ENCODE measurements at regions not wholly inside any gene's neighbourhood (a gene's known extent, or its start where the extent isn't known, plus 50 kb on each side); places are given as distances from the start of the nearest gene placed in this dataset.

GRCh38 chr9:106110483-106110882 is 416.1 kb downstream of the TMEM38B start:
- DNase-seq, result no peak
- no peaks in the 10 kb centered on the region for H3K9me3 Mint-ChIP-seq (ENCODE audit: low read depth, unreplicated experiment)
- H3K36me3 Mint-ChIP-seq (ENCODE audit: insufficient read depth, unreplicated experiment), result no peaks in the 10 kb centered on the region
- CTCF ChIA-PET, result no interaction called here
- H3K27ac Mint-ChIP-seq (ENCODE audit: unreplicated experiment), result peak overlapping the region; percentile 82
- BruUV-seq (replicated peaks), result no TSS peak
- H3K4me3 Mint-ChIP-seq (ENCODE audit: low read depth, unreplicated experiment), result no peak overlapping the region
- no peak for TF ChIP-seq CTCF (IDR thresholded peaks at IDR 0.05; ENCODE audit: unreplicated experiment)
- H3K4me1 Mint-ChIP-seq (ENCODE audit: low read depth, unreplicated experiment), result peaks cover 30% of the 10 kb centered on the region
- no peaks in the 10 kb centered on the region for H3K27me3 Mint-ChIP-seq (ENCODE audit: unreplicated experiment)
- intact Hi-C loops (cut with micrococcal nuclease; ENCODE audit: unreplicated experiment), result no loop called here

- BruUV-seq (replicated peaks), result no TSS peak
- CTCF ChIA-PET, result no interaction called here
- H3K9me3 Mint-ChIP-seq (ENCODE audit: low read depth, unreplicated experiment), result no peaks in the 10 kb centered on the region
- no peak for DNase-seq
- no peaks in the 10 kb centered on the region for H3K36me3 Mint-ChIP-seq (ENCODE audit: insufficient read depth, unreplicated experiment)
- no peaks in the 10 kb centered on the region for H3K27me3 Mint-ChIP-seq (ENCODE audit: unreplicated experiment)
- H3K4me3 Mint-ChIP-seq (ENCODE audit: low read depth, unreplicated experiment), result no peak overlapping the region
- H3K4me1 Mint-ChIP-seq (ENCODE audit: low read depth, unreplicated experiment), result peaks cover 30% of the 10 kb centered on the region
- no peak for TF ChIP-seq CTCF (IDR thresholded peaks at IDR 0.05; ENCODE audit: unreplicated experiment)
- H3K27ac Mint-ChIP-seq (ENCODE audit: unreplicated experiment), result peak overlapping the region; percentile 18
- intact Hi-C loops (cut with micrococcal nuclease; ENCODE audit: unreplicated experiment), result no loop called here
Measured at GRCh38 chr9:106111039-106111730, 416.8 kb downstream of the TMEM38B start.

GRCh38 chr9:106112935-106113334 is 418.6 kb downstream of the TMEM38B start:
- BruUV-seq (replicated peaks), result no TSS peak
- CTCF ChIA-PET, result no interaction called here

GRCh38 chr9:106119176-106119575 is 424.8 kb downstream of the TMEM38B start:
- no peaks in the 10 kb centered on the region for H3K27me3 Mint-ChIP-seq (ENCODE audit: unreplicated experiment)
- no TSS peak for BruUV-seq (replicated peaks)

More at GRCh38 chr9:106112935-106113334, 418.6 kb downstream of the TMEM38B start:
- DNase-seq, result no peak
- no peak overlapping the region for H3K4me3 Mint-ChIP-seq (ENCODE audit: low read depth, unreplicated experiment)
- TF ChIP-seq CTCF (IDR thresholded peaks at IDR 0.05; ENCODE audit: unreplicated experiment), result no peak
- no peaks in the 10 kb centered on the region for H3K9me3 Mint-ChIP-seq (ENCODE audit: low read depth, unreplicated experiment)
- intact Hi-C loops (cut with micrococcal nuclease; ENCODE audit: unreplicated experiment), result no loop called here
- H3K36me3 Mint-ChIP-seq (ENCODE audit: insufficient read depth, unreplicated experiment), result no peaks in the 10 kb centered on the region
- peaks cover 30% of the 10 kb centered on the region for H3K4me1 Mint-ChIP-seq (ENCODE audit: low read depth, unreplicated experiment)
- no peak overlapping the region for H3K27ac Mint-ChIP-seq (ENCODE audit: unreplicated experiment)
- H3K27me3 Mint-ChIP-seq (ENCODE audit: unreplicated experiment), result no peaks in the 10 kb centered on the region

More at GRCh38 chr9:106119176-106119575, 424.8 kb downstream of the TMEM38B start:
- intact Hi-C loops (cut with micrococcal nuclease; ENCODE audit: unreplicated experiment), result no loop called here
- CTCF ChIA-PET, result no interaction called here
- Mint-ChIP-seq H3K4me3 (ENCODE audit: low read depth, unreplicated experiment) (no peak overlapping the region), H3K4me1 (ENCODE audit: low read depth, unreplicated experiment) (no peaks in the 10 kb centered on the region), H3K36me3 (ENCODE audit: insufficient read depth, unreplicated experiment) (no peaks in the 10 kb centered on the region), H3K27ac (ENCODE audit: unreplicated experiment) (no peak overlapping the region), H3K9me3 (ENCODE audit: low read depth, unreplicated experiment) (peaks cover 2% of the 10 kb centered on the region)
- TF ChIP-seq CTCF (IDR thresholded peaks at IDR 0.05; ENCODE audit: unreplicated experiment), result no peak
- no peak for DNase-seq
